GM18870 (cell line): ENCODE measurements at regions not wholly inside any gene's neighbourhood (a gene's known extent, or its start where the extent isn't known, plus 50 kb on each side); places are given as distances from the start of the nearest gene placed in this dataset.

Experiments used
- ATAC-seq: cut with Tn5 transposase; IDR thresholded peaks from one replicate; pipeline ENCODE4 v1.9.1; 2021; ENCODE audit warnings: moderate library complexity; ENCODE audit not compliant: unreplicated experiment

- no peak for ATAC-seq
Observed at GRCh38 chr20:58071298-58071697, 157.2 kb downstream of the ANKRD60 start.

GRCh38 chr20:58070664-58071196, 157.7 kb downstream of the ANKRD60 start:
- ATAC-seq, result no peak

GRCh38 chr20:58069796-58070663, 158.4 kb downstream of the ANKRD60 start:
- no peak for ATAC-seq

- no peak for ATAC-seq
Observed at GRCh38 chr20:58069207-58069606, 159.2 kb downstream of the ANKRD60 start.

GRCh38 chr20:58065508-58066361, 162.7 kb downstream of the ANKRD60 start:
- no peak for ATAC-seq

GRCh38 chr20:58064411-58065010, 163.9 kb downstream of the ANKRD60 start:
- no peak for ATAC-seq

GRCh38 chr20:58059260-58059544, 169.3 kb downstream of the ANKRD60 start:
- ATAC-seq, result no peak

- no peak for ATAC-seq
Observed at GRCh38 chr20:58058421-58059259, 169.8 kb downstream of the ANKRD60 start.

GRCh38 chr20:58056921-58057686, 171.3 kb downstream of the ANKRD60 start:
- ATAC-seq, result no peak

- no peak for ATAC-seq
Observed at GRCh38 chr20:58056021-58056591, 172.3 kb downstream of the ANKRD60 start.

- ATAC-seq, result no peak
Observed at GRCh38 chr20:58054780-58055373, 173.6 kb downstream of the ANKRD60 start.

GRCh38 chr20:58054082-58054779, 174.2 kb downstream of the ANKRD60 start:
- no peak for ATAC-seq

- no peak for ATAC-seq
Observed at GRCh38 chr20:58053391-58054055, 174.9 kb downstream of the ANKRD60 start.

GRCh38 chr20:58051367-58051766, 177.1 kb downstream of the ANKRD60 start:
- no peak for ATAC-seq

- ATAC-seq, result no peak
Observed at GRCh38 chr20:58048096-58048702, 180.3 kb downstream of the ANKRD60 start.

GRCh38 chr20:58046311-58046710, 182.1 kb downstream of the ANKRD60 start:
- ATAC-seq, result no peak

GRCh38 chr20:58045579-58045978, 182.9 kb downstream of the ANKRD60 start:
- ATAC-seq, result no peak
